Activated T-cell treated with anti-CD3 and anti-CD28 coated beads for 4 hours (primary cell): ENCODE measurements at regions not wholly inside any gene's neighbourhood (a gene's known extent, or its start where the extent isn't known, plus 50 kb on each side); places are given as distances from the start of the nearest gene placed in this dataset.
"Not testable (repeated sequence)": the region's sequence is repeated elsewhere in the genome, so short reads cannot be mapped to it uniquely, and the experiment has no call there.

Experiments used
- DNase-seq: peaks from one replicate; pipeline ENCODE4 v3.0.0-alpha.2; 2020

DNA sequence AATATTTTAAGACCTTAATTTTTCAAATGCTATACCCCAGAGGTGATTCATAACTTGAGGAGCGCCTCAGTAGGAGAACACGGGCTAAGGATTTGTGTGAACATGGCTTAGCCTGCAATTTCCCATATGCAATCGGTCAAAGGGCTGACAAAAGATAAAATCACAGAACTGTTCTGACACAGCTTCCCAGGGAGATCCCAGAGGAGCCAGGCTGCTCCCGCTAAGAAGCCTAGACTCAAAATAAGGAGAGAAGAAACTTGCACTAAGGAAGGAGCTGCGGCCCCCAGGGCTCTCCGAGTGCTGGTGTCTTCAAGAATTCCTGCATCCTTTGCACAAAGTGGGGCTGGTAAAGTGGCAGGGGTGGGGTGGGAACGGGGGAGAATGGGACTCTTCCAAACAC lies 106.3 kb upstream of the DLG1 start:
- no peak for DNase-seq

GRCh38 chr3:197404030-197404429 lies 105.6 kb upstream of the DLG1 start:
- DNase-seq, result no peak

DNA sequence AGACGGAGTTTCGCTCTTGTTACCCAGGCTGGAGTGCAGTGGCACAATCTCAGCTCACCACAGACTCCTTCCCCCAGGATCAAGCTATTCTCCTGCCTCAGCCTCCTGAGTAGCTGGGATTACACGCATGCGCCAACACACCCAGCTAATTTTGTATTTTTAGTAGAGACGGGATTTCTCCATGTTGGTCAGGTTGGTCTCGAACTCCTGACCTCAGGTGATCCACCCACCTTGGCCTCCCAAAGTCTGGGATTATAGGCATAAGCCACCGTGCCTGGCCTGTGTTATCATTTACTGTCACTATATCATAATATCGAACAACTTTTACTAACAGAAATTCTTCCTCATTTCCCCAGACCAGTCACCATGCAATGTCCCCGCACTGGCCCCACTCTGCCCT lies 104.0 kb upstream of the DLG1 start:
- DNase-seq, result not testable (repeated sequence)

GRCh38 chr3:197399486-197399885 lies 101.1 kb upstream of the DLG1 start:
- DNase-seq, result no peak

DNA sequence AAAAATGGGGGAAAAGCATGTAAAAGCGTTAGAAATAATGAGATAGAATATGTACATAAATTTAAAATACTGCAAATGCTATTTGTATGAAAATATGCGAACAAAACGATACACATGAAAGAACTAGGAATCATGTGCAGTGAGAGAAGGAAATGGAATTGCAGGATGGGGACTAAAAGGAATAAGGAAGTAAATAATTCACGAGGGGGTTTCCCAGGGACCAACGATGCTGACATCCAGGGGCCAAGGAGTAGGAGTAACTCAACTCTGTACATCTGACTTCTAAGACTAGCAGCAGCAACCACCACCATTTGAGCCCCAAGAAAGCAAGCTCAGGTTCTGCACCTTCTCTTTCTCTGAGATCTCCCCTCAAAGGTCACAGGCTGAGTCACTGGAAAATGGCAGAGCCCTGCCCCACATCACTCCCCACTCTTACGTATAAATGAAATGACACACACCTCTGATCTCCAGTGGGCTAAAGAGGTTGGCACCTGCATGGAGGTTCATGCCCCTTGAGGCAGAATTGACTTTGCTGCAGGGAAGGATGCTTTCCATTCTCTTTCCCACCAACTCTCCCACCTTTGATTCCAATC lies 100.0 kb upstream of the DLG1 start:
- DNase-seq, result no peak

- DNase-seq, result no peak
Measured at GRCh38 chr3:197397838-197398237, 99.4 kb upstream of the DLG1 start.

GRCh38 chr3:197394464-197395321 lies 96.3 kb upstream of the DLG1 start:
- DNase-seq, result peak; percentile 3

GRCh38 chr3:197394126-197394463 lies 95.7 kb upstream of the DLG1 start:
- not testable (repeated sequence) for DNase-seq

DNA sequence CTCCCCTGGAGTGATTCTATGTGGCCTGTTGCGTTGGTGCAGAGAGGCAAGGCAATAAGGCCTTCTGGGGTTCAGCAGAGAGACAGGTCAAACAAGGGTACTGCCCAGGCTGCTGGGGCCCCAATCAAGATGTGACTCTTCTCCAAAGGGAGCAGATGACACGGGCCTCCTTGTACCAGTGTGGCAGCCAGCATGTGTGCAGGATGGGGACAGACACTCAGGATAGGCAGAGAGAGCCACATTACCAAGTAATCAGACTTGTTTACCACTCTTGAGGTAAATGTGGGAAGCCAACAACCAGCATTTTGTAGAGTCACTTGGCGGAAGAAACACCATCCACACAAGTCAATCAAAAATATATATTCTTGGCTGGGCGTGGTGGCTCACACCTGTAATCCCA lies 95.3 kb upstream of the DLG1 start:
- no peak for DNase-seq

DNA sequence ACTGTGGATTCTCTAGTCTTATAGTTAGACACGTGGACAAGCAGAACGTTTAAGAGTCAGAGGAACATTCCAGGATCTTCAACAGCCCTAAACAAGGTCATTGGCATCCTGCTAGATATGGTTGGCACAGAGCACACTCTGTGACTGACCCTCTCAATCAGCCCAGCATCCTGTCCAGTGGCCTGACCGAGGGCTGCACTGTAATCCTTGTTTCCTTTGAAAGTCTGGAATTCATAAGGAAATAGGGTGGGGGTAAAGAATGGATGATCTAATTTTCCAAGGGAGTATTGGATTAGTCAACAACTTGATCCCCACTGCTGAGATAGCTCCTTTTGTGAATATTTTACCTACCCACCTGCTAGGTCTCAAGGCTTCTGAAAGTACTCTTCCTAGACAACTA lies 94.5 kb upstream of the DLG1 start:
- no peak for DNase-seq

DNA sequence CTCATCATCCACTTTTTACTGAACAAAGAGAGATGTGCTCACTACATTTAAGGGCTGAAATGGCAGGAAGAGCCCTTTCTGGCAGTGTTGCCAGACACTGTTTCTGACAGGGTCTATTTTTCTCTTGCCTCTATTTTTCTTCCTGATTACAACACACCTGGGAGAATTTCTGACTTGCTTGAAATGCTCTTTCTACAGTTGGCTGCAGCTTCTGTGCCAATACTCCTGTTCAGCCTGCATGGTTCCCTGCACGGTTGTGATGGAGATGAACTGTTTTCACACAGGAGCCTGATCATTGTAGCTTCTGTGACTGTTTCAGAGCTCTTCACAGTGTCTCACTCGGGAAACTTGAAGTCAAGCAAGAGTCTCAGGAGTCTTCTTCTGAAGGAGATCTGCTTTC lies 83.0 kb upstream of the DLG1 start:
- DNase-seq, result no peak

- DNase-seq, result no peak
Measured at GRCh38 chr3:197380786-197381185, 82.4 kb upstream of the DLG1 start.

DNA sequence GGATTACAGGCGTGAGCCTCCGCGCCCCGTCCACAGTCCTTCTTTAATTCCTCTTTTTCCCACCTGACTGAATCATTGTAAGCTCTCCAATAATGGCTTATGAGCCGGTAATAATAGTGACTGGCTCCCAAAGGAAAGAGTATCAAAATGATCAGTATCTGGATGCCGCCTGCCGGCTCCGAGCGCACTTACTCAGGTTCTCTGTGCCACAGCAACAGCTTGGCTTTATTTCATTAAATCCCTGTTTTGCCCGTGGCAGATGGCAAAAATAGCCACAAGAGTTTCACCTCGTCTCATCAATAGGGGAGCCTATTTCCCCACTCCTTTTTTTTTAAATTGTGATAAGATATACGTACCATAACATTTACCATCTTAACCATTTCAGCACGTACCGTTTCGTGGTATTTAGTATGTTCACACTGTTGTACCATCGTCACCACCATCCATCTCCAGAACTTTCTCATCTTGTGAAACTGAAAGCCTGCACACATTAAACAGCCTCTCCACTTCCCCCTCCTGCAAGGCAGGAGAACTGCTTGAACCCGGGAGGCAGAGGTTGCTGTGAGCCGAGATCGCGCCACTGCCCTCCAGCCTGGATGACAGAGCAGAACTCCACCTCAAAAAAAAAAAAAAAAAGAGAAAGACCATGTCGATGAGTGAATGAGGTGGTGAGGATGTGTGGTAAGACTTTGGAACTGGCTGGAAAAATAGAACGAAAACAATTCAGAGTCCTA lies 80.7 kb upstream of the DLG1 start:
- DNase-seq, result no peak

DNA sequence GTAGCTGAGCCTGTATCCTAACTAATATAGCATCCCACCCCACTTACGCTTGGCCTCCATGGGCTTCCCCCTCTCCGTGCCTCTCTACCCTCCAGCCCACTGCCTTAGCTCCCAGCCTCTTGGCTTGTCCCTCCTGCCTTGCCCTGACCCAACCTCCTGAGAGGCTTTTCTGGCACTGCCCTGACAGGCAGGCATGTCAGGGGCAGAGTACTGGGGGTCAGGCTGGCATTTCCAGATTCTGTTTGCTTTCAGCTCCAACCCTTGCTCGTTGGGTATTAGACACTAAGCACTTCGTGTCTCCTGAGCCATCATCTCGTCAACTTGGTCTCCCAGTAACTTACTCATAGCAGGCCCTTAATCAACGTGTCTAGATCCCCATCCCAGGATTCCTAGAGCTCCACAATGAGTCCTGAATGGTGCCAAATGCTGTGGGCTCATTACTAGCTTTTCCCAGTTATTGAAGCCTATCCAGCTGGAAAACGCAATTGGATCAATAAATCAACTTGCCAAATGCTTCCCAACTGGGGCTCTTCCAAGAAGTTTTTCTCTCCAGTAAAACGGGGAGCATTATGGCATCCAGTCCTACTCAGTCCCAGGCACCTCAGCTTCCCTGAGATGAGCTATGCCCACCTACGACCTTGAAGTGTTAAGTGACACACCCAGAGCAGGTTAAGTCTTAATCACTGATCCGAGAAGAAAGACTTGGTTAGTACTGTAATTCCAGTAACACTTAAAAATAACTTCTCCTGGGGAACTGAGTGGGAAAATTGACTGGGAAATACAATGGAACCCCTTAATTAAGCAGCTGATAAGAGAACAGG lies 78.5 kb upstream of the DLG1 start:
- DNase-seq, result no peak

- no peak for DNase-seq
Measured at GRCh38 chr3:197376020-197376419, 77.6 kb upstream of the DLG1 start.

DNA sequence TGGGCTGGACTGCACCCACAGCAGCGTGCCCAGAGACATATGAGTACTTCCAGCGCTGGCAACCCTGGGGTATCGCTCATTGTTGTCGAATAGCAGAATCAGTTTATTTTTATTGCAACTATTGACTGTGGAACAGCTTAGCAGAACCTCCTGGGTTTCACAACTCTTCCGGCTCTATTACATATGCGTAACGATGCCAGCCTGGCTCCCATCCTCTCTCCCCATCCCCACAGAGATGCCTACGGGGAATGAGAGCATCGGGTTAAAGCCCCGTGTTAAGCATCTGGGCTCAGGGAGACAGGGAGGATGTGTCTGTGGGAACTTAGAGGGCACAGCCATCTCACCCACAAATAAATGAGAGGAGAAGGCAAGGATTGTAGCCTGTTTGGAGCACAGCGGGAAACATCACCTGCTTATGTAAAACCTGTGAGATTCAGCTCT lies 76.6 kb upstream of the DLG1 start:
- DNase-seq, result no peak

- DNase-seq, result no peak
Measured at GRCh38 chr3:197373096-197373495, 74.7 kb upstream of the DLG1 start.

DNA sequence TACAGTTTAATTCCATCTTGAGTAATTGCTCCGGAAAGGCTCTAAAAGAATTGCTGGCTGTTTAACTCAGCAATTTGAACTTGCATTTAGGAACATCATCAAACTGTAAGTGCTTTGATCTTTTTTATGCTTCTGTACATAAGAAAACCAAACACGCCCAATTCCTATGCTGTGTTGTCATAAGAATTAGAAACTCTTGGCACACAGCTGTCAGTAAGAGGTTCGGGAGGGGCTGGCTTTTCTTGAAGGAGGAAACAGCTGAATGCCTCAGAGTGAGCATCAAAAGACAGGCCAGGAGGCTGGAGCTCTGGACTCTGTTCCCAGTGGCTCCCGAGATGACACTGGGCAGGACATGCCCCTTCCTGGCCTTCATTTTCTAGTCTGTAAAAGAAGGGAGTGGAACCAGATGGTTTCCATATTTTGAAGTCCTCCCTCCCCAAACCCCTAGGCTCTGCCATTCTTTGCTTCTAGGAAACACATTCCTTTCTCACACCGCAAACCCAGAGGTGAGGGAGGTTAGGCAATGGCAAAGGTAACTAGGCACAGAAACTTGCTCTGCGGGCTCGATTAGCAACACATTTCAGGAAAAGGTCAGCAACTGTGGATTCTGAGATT lies 73.7 kb upstream of the DLG1 start:
- no peak for DNase-seq

DNA sequence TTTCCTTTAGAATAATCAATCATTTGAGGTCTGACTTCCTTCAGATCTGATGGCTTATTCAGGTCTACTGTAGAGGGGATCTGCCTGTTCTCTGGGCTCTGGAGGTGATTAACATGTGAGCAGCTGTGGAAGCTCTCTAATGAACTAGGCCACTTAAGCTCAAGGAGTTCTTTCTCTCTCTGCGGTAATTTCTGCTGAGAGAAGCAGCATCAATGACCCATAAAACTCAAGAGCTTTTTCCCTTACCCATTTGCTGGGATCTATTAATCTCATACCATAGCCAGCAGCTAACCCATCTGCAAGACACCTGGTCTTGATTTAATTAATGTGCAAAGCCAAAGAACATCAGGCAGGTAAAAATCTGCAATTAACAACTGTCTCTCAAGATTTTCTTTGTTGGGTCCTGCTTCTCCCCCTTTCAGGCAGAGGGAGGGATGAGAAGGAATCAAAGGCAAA lies 73.2 kb upstream of the DLG1 start:
- DNase-seq, result no peak

- DNase-seq, result no peak
Measured at GRCh38 chr3:197369545-197369944, 71.1 kb upstream of the DLG1 start.

GRCh38 chr3:197368821-197369220 lies 70.4 kb upstream of the DLG1 start:
- DNase-seq, result no peak

- DNase-seq, result no peak
Measured at GRCh38 chr3:197368330-197368729, 69.9 kb upstream of the DLG1 start.
